ENCODE measurements at regions not wholly inside any gene's neighbourhood (a gene's known extent, or its start where the extent isn't known, plus 50 kb on each side); places are given as distances from the start of the nearest gene placed in this dataset.
A peak's percentile ranks its signal among the peaks of the same experiment; 100 is the strongest.

- no peak for DNase-seq
Measured at GRCh38 chr13:47508527-47509228, 492.4 kb downstream of the SUCLA2 start.

GRCh38 chr13:47503475-47503874, 497.6 kb downstream of the SUCLA2 start:
- no peak for DNase-seq

GRCh38 chr13:47502166-47502565, 498.9 kb downstream of the SUCLA2 start:
- no peak for DNase-seq

- peak; percentile 68 to 95 (median 91) for DNase-seq
Measured at GRCh38 chr13:47499358-47500150, 501.5 kb downstream of the SUCLA2 start.

- peak; percentile 54 to 67 (median 65) for DNase-seq
Measured at GRCh38 chr13:47484548-47484947, 516.5 kb downstream of the SUCLA2 start.

GRCh38 chr13:47481536-47481935, 519.5 kb downstream of the SUCLA2 start:
- DNase-seq: no peak

GRCh38 chr13:47480951-47481350, 520.1 kb downstream of the SUCLA2 start:
- DNase-seq: peak; percentile 58 to 80 (median 72)

- DNase-seq: peak; percentile 22 to 65 (median 51)
Measured at GRCh38 chr13:47480121-47480520, 521.0 kb downstream of the SUCLA2 start.

- DNase-seq: no peak
Measured at GRCh38 chr13:47478985-47479384, 522.1 kb downstream of the SUCLA2 start.

- no peak for DNase-seq
Measured at GRCh38 chr13:47475441-47475948, 525.6 kb downstream of the SUCLA2 start.

- DNase-seq: no peak
Measured at GRCh38 chr13:47474839-47475238, 526.2 kb downstream of the SUCLA2 start.

GRCh38 chr13:47474326-47474725, 526.7 kb downstream of the SUCLA2 start:
- no peak for DNase-seq

- DNase-seq: no peak
Measured at GRCh38 chr13:47472516-47472915, 528.6 kb downstream of the SUCLA2 start.

GRCh38 chr13:47463726-47464125, 537.3 kb downstream of the SUCLA2 start:
- DNase-seq: no peak

GRCh38 chr13:47463002-47463401, 538.1 kb downstream of the SUCLA2 start:
- no peak for DNase-seq

GRCh38 chr13:47461816-47462215, 539.3 kb downstream of the SUCLA2 start:
- DNase-seq: no peak

- peak; percentile 37 to 61 (median 52) for DNase-seq
Measured at GRCh38 chr13:47459512-47459911, 541.6 kb downstream of the SUCLA2 start.

- peak; percentile 71 to 93 (median 87) for DNase-seq
Measured at GRCh38 chr13:47457626-47458025, 543.4 kb downstream of the SUCLA2 start.

- peak; percentile 71 to 83 (median 80) for DNase-seq
Measured at GRCh38 chr13:47455626-47456025, 545.4 kb downstream of the SUCLA2 start.

- DNase-seq: peak; percentile 15 to 49 (median 43)
Measured at GRCh38 chr13:47454986-47455385, 546.1 kb downstream of the SUCLA2 start.

- no peak for DNase-seq
Measured at GRCh38 chr13:47437406-47437805, 540.6 kb upstream of the HTR2A start.

GRCh38 chr13:47433461-47434005, 536.7 kb upstream of the HTR2A start:
- peak in 1 of 3 donors; percentile 18 for DNase-seq

- DNase-seq: peak; percentile 70 to 74 (median 73)
Measured at GRCh38 chr13:47426126-47426849, 529.4 kb upstream of the HTR2A start.
